ENCODE measurements at regions not wholly inside any gene's neighbourhood (a gene's known extent, or its start where the extent isn't known, plus 50 kb on each side); places are given as distances from the start of the nearest gene placed in this dataset.

DNA sequence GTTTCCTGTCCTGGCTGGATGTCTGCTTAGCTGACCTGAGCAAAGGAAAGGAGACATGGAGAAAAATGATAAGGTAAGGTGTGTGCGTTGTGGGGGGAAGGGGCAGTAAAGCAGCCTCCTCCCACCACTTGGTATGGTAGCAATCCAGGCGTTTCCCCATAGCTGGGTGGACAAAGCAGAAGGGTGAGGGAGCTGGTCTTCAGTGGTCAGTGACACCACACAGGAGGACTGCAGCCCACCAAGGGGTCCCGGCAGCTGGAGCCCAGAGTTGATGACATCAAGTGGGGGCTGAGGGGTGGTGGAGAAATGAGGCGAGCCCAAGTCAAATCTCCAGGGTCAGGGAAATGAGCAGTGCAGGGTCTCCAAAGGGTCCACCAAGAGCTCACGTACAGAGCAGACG, 69.3 kb upstream of the LRRN2 start:
- Histone ChIP-seq H3K27me3 (no peaks in the 10 kb centered on the region), H3K4me3 (no peak overlapping the region), H3K4me1 (no peaks in the 10 kb centered on the region), H3K9ac (ENCODE audit: low read depth in 2 of 2, low read length in 2 of 2) (no peak overlapping the region), H3K36me3 (no peaks in the 10 kb centered on the region), H3K9me3 (no peaks in the 10 kb centered on the region), H3K27ac (no peak overlapping the region)
- DNase-seq: no peak
- TF ChIP-seq, protein P1, sequence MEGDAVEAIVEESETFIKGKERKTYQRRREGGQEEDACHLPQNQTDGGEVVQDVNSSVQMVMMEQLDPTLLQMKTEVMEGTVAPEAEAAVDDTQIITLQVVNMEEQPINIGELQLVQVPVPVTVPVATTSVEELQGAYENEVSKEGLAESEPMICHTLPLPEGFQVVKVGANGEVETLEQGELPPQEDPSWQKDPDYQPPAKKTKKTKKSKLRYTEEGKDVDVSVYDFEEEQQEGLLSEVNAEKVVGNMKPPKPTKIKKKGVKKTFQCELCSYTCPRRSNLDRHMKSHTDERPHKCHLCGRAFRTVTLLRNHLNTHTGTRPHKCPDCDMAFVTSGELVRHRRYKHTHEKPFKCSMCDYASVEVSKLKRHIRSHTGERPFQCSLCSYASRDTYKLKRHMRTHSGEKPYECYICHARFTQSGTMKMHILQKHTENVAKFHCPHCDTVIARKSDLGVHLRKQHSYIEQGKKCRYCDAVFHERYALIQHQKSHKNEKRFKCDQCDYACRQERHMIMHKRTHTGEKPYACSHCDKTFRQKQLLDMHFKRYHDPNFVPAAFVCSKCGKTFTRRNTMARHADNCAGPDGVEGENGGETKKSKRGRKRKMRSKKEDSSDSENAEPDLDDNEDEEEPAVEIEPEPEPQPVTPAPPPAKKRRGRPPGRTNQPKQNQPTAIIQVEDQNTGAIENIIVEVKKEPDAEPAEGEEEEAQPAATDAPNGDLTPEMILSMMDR (IDR thresholded peaks at IDR 0.05): no peak
- intact Hi-C loops (cut with DNase I): no loop called here

DNA sequence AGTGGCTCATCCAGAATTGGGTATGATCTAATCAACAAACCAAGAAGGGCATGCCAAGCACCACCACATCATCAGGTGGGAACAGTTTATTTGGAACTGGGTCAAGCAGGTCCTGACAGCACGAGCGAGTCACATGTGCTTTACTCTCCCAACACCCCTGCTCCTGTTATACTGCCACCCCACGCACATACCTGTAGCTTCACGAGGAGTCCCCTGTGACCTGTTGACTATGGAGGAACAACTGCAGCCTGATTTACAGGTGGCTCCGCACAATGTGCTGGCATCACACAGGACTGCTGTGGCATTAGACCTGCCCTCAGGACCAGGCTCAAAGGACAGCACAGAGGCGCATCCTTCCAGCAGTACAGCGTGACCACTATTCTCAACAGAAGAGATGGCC, 70.8 kb upstream of the LRRN2 start:
- TF ChIP-seq, protein P1 (IDR thresholded peaks at IDR 0.05): no peak
- DNase-seq: no peak
- H3K9me3 ChIP-seq: no peaks in the 10 kb centered on the region
- H3K9ac ChIP-seq (ENCODE audit: low read depth in 2 of 2, low read length in 2 of 2): no peak overlapping the region
- H3K27me3 ChIP-seq: no peaks in the 10 kb centered on the region
- H3K4me1 ChIP-seq: no peaks in the 10 kb centered on the region
- intact Hi-C loops (cut with DNase I): no loop called here
- no peaks in the 10 kb centered on the region for H3K36me3 ChIP-seq
- no peak overlapping the region for H3K27ac ChIP-seq
- no peak overlapping the region for H3K4me3 ChIP-seq

DNA sequence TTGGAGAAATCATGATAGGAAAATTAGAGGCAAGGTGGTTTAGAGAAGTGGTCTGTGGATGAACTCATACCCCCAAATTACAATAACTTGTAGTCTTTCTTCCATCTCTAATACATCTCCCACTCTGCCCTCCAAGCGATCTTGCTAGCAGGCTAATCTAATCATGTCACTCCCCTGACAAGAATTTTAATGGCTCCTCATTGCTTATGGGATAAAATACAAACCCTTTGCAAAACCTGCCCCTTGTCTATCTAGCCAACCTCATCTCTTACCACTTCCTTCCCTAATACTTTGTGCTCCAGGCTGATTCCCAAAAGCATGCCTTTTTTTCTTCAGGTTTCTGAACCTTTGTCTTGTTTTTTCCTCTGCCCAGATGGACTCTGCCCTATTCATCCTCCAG, 71.3 kb upstream of the LRRN2 start:
- no peaks in the 10 kb centered on the region for H3K4me1 ChIP-seq
- H3K27ac ChIP-seq: no peak overlapping the region
- H3K4me3 ChIP-seq: no peak overlapping the region
- TF ChIP-seq, protein P1 (IDR thresholded peaks at IDR 0.05): no peak
- DNase-seq: no peak
- H3K9me3 ChIP-seq: no peaks in the 10 kb centered on the region
- H3K9ac ChIP-seq (ENCODE audit: low read depth in 2 of 2, low read length in 2 of 2): no peak overlapping the region
- intact Hi-C loops (cut with DNase I): no loop called here
- H3K27me3 ChIP-seq: no peaks in the 10 kb centered on the region
- no peaks in the 10 kb centered on the region for H3K36me3 ChIP-seq

DNA sequence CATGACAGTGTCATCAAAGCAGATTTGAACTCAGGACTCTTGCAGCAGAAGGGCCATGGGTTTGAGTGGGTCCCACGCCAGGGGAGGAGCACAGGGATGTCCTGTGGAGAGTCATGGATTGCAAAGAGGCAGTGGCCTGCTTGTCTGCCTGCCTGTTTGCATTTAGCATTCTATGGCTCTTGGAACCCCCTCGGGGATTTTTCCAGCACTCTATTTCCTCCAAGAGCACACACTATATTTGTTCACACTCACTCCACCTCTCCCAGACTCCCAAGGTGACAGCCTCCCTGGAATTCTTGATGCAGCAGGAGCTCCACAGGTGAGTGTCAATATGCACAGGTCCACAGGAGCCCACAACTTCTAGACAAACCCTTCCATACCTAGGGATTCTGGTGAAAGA, 73.1 kb upstream of the LRRN2 start:
- Histone ChIP-seq H3K9me3 (no peaks in the 10 kb centered on the region), H3K27me3 (no peaks in the 10 kb centered on the region), H3K4me3 (no peak overlapping the region), H3K36me3 (no peaks in the 10 kb centered on the region), H3K27ac (no peak overlapping the region), H3K9ac (ENCODE audit: low read depth in 2 of 2, low read length in 2 of 2) (no peak overlapping the region), H3K4me1 (no peaks in the 10 kb centered on the region)
- DNase-seq: no peak
- intact Hi-C loops (cut with DNase I): no loop called here
- TF ChIP-seq, protein P1 (IDR thresholded peaks at IDR 0.05): no peak

DNA sequence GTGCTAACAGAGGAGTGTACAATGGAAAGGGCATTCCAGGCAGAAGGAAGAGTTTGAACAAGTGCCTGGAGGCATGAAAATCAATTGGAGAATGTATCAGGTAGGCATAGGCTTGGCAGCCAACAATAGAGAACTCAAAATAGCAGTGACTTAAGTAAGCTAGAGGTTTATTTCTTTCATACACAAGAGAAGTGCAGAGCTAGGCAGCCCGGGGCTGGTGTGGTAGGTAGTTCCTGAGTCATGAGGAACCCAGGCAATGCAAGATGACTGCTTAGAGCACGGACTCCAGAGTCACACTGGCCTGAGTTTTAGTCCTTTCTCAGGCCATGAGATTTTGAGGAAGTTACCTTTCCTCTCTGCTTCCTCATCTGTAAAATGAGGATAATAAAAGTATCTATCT, 74.8 kb upstream of the LRRN2 start:
- no peaks in the 10 kb centered on the region for H3K27me3 ChIP-seq
- TF ChIP-seq, protein P1 (IDR thresholded peaks at IDR 0.05): no peak
- no peak for DNase-seq
- no peaks in the 10 kb centered on the region for H3K9me3 ChIP-seq
- no peak overlapping the region for H3K4me3 ChIP-seq
- H3K4me1 ChIP-seq: no peaks in the 10 kb centered on the region
- no peak overlapping the region for H3K27ac ChIP-seq
- intact Hi-C loops (cut with DNase I): no loop called here
- H3K9ac ChIP-seq (ENCODE audit: low read depth in 2 of 2, low read length in 2 of 2): no peak overlapping the region
- no peaks in the 10 kb centered on the region for H3K36me3 ChIP-seq

DNA sequence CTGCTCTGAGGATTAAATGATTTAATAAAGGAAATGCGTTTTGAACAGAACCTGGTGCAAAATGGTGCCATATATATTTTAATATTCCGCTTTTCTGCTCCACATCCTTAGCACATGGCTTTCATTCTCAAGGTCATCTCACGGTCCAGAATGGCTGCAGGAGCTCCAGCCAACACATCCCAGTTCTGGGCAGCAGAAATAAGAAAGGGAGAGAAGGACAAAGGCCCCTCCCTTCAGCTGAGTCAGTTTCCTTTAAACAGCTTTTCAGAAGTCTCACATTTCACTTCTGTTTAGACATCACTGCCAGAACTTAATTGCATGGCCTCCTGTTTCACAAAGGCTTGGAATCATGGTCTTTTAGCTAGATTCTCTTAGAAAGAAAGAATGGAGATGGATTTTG, 75.2 kb upstream of the LRRN2 start:
- H3K27me3 ChIP-seq: no peaks in the 10 kb centered on the region
- no peak overlapping the region for H3K9ac ChIP-seq (ENCODE audit: low read depth in 2 of 2, low read length in 2 of 2)
- no peaks in the 10 kb centered on the region for H3K4me1 ChIP-seq
- no peaks in the 10 kb centered on the region for H3K9me3 ChIP-seq
- H3K4me3 ChIP-seq: no peak overlapping the region
- H3K27ac ChIP-seq: no peak overlapping the region
- H3K36me3 ChIP-seq: no peaks in the 10 kb centered on the region
- intact Hi-C loops (cut with DNase I): no loop called here
- TF ChIP-seq, protein P1 (IDR thresholded peaks at IDR 0.05): no peak
- no peak for DNase-seq

Measured in colonic mucosa (tissue), 4 donors.